Fibroblast of villous mesenchyme (primary cell): ENCODE measurements at regions not wholly inside any gene's neighbourhood (a gene's known extent, or its start where the extent isn't known, plus 50 kb on each side); places are given as distances from the start of the nearest gene placed in this dataset.

Experiments used
- DNase-seq: peaks from one replicate; pipeline ENCODE4 v3.0.0-alpha.2; 2010; ENCODE audit warnings: low read depth
- H3K4me3 ChIP-seq: 2 replicates; pipeline ENCODE4 v1.5.1; 2011; ENCODE audit warnings: low read depth, mild to moderate bottlenecking, low read length
- TF ChIP-seq, protein P1 (sequence below): IDR thresholded peaks from 2 replicates; pipeline ENCODE4 v1.5.1; 2012; ENCODE audit warnings: low read depth, mild to moderate bottlenecking, low read length; ENCODE audit not compliant: insufficient read depth

DNA sequence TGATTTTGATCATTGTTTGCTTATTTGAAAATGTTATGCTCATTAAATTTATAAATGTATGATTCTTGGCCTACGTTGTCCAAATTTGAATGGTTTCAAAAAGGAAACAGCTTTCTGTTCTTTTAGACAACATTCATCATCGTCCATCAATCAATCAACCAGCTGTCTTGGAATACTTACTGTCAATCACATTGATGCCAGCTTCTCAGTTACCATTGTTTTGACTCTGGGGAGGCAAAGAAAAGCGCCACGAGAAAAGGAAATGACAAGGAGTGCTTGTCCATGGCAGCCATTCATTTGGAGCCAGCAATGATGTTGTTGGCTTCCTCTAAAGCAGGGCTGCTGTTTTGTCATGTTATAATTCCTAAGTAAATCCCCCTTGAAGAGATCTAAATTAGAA lies 62.2 kb upstream of the TP63 start:
- TF ChIP-seq, protein P1, sequence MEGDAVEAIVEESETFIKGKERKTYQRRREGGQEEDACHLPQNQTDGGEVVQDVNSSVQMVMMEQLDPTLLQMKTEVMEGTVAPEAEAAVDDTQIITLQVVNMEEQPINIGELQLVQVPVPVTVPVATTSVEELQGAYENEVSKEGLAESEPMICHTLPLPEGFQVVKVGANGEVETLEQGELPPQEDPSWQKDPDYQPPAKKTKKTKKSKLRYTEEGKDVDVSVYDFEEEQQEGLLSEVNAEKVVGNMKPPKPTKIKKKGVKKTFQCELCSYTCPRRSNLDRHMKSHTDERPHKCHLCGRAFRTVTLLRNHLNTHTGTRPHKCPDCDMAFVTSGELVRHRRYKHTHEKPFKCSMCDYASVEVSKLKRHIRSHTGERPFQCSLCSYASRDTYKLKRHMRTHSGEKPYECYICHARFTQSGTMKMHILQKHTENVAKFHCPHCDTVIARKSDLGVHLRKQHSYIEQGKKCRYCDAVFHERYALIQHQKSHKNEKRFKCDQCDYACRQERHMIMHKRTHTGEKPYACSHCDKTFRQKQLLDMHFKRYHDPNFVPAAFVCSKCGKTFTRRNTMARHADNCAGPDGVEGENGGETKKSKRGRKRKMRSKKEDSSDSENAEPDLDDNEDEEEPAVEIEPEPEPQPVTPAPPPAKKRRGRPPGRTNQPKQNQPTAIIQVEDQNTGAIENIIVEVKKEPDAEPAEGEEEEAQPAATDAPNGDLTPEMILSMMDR, result no peak

DNA sequence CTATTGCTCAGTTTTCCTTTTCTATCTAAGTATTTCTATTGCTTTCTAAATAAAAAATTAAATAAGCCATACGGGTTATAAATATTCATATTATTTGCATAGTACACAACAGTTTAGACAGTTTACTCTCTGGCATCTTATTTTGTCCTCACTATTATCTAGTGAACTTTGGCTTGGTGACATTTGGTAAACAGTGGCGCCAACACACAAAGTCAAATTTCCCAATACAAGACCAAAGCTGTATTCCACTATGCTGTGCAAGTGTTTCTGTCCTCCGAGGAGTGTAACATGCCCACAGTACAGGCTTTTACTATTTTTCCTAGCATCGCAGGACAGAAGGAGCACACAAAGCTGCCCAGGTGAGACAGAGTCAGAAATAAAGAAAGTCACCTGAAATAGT lies 61.7 kb upstream of the TP63 start:
- no peak overlapping the region for H3K4me3 ChIP-seq
- DNase-seq, result no peak
- TF ChIP-seq, protein P1, result no peak

More for the DNA sequence above, 62.2 kb upstream of the TP63 start:
- H3K4me3 ChIP-seq, result no peak overlapping the region
- no peak for DNase-seq

DNA sequence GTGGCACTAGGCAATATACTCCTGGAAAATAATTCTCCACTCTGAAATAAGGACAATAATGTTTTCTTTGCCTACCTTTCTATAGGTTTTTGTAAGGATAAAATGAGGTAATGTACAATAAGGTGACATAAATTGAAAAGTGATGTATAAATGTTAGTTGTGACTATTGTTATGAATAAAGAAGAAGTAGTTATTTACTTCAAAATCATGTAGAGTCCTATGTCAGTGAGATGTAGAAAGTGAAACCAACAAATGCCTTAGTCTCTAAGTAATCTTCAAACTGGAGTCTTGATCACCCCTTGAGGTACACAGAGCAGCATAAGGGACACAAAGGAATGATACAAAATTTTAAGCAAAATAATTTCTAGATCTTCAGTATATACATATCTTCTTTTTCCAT lies 60.3 kb upstream of the TP63 start:
- TF ChIP-seq, protein P1, result no peak
- DNase-seq, result no peak
- no peak overlapping the region for H3K4me3 ChIP-seq

DNA sequence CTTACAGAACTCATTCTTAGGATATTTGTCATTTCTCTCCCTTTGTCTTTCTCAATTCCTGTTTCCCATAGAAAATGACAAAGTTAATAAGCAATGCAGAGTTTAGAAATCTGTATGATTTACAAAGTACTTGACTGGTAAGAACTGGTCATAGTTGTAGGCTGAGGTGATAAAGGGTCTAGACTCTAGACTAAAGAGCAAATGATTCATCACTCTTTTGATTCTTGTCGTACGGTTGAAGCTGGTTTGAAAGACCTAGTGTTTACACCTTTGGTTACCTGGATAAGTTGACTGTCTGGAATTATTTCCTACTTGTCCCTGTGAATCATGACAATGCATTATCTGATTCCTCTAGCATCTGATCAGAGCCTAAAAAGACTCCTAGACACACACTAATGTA lies 58.9 kb upstream of the TP63 start:
- DNase-seq, result no peak
- TF ChIP-seq, protein P1, result no peak

DNA sequence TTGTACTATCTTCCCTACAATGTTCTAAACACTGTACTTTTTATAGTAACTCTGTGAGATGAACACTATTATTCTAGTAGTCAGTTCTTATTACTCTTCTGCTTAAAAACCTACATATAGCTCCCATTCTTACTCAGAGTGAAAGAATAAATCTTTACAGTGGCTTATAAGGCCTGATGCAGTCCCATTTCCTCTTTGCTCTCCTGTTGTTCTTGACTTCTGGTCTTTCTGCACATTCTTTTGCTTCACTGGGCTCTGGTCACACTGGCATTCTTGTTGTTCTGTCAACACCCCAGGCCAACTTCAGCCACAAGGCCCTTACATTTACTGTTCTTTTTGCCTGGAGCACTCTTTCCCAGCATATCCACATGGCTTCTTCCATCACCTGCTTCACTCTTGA lies 58.2 kb upstream of the TP63 start:
- TF ChIP-seq, protein P1, result no peak
- no peak overlapping the region for H3K4me3 ChIP-seq
- DNase-seq, result no peak

More for the DNA sequence above, 58.9 kb upstream of the TP63 start:
- no peak overlapping the region for H3K4me3 ChIP-seq

DNA sequence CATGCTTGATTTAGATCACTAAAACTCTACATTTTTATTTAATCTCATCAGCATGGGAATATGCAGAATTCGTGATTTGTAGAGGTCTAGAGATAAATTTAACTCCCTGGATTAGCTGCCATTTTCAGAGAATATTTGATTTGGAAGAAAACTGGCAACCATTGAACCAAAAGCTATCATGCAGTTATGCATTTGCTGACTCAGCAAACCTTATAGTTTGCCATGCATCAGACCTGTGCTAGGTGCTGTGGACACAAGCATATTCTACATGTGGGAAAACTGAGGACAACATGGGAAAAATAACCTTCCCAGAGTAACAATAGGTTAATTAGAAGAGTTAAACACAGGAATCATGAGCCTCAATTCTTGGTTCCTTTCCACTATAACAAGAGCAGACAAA lies 54.7 kb upstream of the TP63 start:
- TF ChIP-seq, protein P1, result no peak
- no peak overlapping the region for H3K4me3 ChIP-seq
- no peak for DNase-seq
